ENCODE measurements at regions not wholly inside any gene's neighbourhood (a gene's known extent, or its start where the extent isn't known, plus 50 kb on each side); places are given as distances from the start of the nearest gene placed in this dataset.

- TF ChIP-seq, protein P1, sequence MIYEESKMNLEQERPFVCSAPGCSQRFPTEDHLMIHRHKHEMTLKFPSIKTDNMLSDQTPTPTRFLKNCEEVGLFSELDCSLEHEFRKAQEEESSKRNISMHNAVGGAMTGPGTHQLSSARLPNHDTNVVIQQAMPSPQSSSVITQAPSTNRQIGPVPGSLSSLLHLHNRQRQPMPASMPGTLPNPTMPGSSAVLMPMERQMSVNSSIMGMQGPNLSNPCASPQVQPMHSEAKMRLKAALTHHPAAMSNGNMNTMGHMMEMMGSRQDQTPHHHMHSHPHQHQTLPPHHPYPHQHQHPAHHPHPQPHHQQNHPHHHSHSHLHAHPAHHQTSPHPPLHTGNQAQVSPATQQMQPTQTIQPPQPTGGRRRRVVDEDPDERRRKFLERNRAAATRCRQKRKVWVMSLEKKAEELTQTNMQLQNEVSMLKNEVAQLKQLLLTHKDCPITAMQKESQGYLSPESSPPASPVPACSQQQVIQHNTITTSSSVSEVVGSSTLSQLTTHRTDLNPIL (CRISPR knock-in tag; IDR thresholded peaks at IDR 0.05; ENCODE audit: low read depth) = peak; percentile 96
Measured at GRCh38 chr13:109345433-109345941, 440.9 kb downstream of the IRS2 start (continued).

- no peak; the same call in 1 of the 2 replicates for TF ChIP-seq GLIS3 (CRISPR knock-in tag; IDR thresholded peaks at IDR 0.05)
- TF ChIP-seq SNAI2 (CRISPR knock-in tag; IDR thresholded peaks at IDR 0.05) = peak; percentile 83
- no peak for TF ChIP-seq CSDC2 (CRISPR knock-in tag; IDR thresholded peaks at IDR 0.05)
- TF ChIP-seq TCF4 (CRISPR knock-in tag; IDR thresholded peaks at IDR 0.05; ENCODE audit: borderline replicate concordance) = 0 out of 2 replicates have a peak, but pooled peaks have one; percentile 8
- TF ChIP-seq, protein P2, sequence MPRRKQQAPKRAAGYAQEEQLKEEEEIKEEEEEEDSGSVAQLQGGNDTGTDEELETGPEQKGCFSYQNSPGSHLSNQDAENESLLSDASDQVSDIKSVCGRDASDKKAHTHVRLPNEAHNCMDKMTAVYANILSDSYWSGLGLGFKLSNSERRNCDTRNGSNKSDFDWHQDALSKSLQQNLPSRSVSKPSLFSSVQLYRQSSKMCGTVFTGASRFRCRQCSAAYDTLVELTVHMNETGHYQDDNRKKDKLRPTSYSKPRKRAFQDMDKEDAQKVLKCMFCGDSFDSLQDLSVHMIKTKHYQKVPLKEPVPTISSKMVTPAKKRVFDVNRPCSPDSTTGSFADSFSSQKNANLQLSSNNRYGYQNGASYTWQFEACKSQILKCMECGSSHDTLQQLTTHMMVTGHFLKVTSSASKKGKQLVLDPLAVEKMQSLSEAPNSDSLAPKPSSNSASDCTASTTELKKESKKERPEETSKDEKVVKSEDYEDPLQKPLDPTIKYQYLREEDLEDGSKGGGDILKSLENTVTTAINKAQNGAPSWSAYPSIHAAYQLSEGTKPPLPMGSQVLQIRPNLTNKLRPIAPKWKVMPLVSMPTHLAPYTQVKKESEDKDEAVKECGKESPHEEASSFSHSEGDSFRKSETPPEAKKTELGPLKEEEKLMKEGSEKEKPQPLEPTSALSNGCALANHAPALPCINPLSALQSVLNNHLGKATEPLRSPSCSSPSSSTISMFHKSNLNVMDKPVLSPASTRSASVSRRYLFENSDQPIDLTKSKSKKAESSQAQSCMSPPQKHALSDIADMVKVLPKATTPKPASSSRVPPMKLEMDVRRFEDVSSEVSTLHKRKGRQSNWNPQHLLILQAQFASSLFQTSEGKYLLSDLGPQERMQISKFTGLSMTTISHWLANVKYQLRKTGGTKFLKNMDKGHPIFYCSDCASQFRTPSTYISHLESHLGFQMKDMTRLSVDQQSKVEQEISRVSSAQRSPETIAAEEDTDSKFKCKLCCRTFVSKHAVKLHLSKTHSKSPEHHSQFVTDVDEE (CRISPR knock-in tag; IDR thresholded peaks at IDR 0.05) = no peak
- TF ChIP-seq ZNF8 (CRISPR knock-in tag; IDR thresholded peaks at IDR 0.05) = 0 out of 2 replicates have a peak, but pooled peaks have one; percentile 3
- TF ChIP-seq ISL1 (CRISPR knock-in tag; IDR thresholded peaks at IDR 0.05) = no peak
- no peak for TF ChIP-seq ZNF565 (CRISPR knock-in tag; conservative IDR thresholded peaks at IDR 0.05; ENCODE audit: low read depth)
- TF ChIP-seq, protein P1 (CRISPR knock-in tag; IDR thresholded peaks at IDR 0.05; ENCODE audit: low read depth) = no peak
- no peak for TF ChIP-seq OSR1 (CRISPR knock-in tag; IDR thresholded peaks at IDR 0.05)
- TF ChIP-seq ZFP3 (CRISPR knock-in tag; IDR thresholded peaks at IDR 0.05) = no peak
- TF ChIP-seq, protein P3, sequence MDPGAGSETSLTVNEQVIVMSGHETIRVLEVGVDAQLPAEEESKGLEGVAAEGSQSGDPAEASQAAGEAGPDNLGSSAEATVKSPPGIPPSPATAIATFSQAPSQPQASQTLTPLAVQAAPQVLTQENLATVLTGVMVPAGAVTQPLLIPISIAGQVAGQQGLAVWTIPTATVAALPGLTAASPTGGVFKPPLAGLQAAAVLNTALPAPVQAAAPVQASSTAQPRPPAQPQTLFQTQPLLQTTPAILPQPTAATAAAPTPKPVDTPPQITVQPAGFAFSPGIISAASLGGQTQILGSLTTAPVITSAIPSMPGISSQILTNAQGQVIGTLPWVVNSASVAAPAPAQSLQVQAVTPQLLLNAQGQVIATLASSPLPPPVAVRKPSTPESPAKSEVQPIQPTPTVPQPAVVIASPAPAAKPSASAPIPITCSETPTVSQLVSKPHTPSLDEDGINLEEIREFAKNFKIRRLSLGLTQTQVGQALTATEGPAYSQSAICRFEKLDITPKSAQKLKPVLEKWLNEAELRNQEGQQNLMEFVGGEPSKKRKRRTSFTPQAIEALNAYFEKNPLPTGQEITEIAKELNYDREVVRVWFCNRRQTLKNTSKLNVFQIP (CRISPR knock-in tag; IDR thresholded peaks at IDR 0.05; ENCODE audit: borderline replicate concordance, low read depth) = no peak
- ATAC-seq = peak; percentile 78
Measured at GRCh38 chr13:109344552-109345157, 441.7 kb downstream of the IRS2 start.

- no peak for TF ChIP-seq ARNTL (CRISPR knock-in tag; IDR thresholded peaks at IDR 0.05; ENCODE audit: borderline replicate concordance, low read depth)
- TF ChIP-seq ZC3H10 (CRISPR knock-in tag; IDR thresholded peaks at IDR 0.05) = 0 out of 2 replicates have a peak, but pooled peaks have one; percentile 31
- peak; percentile 87 for TF ChIP-seq ISL1 (CRISPR knock-in tag; IDR thresholded peaks at IDR 0.05)
- TF ChIP-seq, protein P1 (CRISPR knock-in tag; IDR thresholded peaks at IDR 0.05; ENCODE audit: low read depth) = peak; percentile 63; the same call in 1 of the 2 replicates
- no peak for TF ChIP-seq TCF4 (CRISPR knock-in tag; IDR thresholded peaks at IDR 0.05; ENCODE audit: borderline replicate concordance)
- TF ChIP-seq, protein P3 (CRISPR knock-in tag; IDR thresholded peaks at IDR 0.05; ENCODE audit: borderline replicate concordance, low read depth) = no peak
- peak; percentile 79 for ATAC-seq
Measured at GRCh38 chr13:109336730-109337129, 449.7 kb downstream of the IRS2 start.
